Thymus (tissue), 11 donors: ENCODE measurements at regions not wholly inside any gene's neighbourhood (a gene's known extent, or its start where the extent isn't known, plus 50 kb on each side); places are given as distances from the start of the nearest gene placed in this dataset.

ENCODE experiments used
- DNase-seq, 9 donors: peaks; one replicate each; pipeline ENCODE4 v3.0.0-alpha.2; 2013; ENCODE audit warnings: low spot score in 9 of 9, low read depth in 6 of 9, missing footprints in 1 of 9
- H3K27ac ChIP-seq, 2 donors: one replicate each; pipeline ENCODE4 v1.5.1; 2013; ENCODE audit warnings: control low read depth in 1 of 2, low read depth in 1 of 2, low read length in 1 of 2, mild to moderate bottlenecking in 1 of 2, moderate library complexity in 1 of 2
- H3K27me3 ChIP-seq, 2 donors: one replicate each; pipeline ENCODE4 v1.5.1; 2013; ENCODE audit warnings: low read length in 1 of 2; ENCODE audit not compliant: control insufficient read depth in 2 of 2, insufficient read depth in 1 of 2
- H3K36me3 ChIP-seq, 2 donors: one replicate each; pipeline ENCODE4 v1.5.1; 2013; ENCODE audit warnings: low read length in 1 of 2, mild to moderate bottlenecking in 1 of 2, moderate library complexity in 1 of 2; ENCODE audit not compliant: control insufficient read depth in 2 of 2, insufficient read depth in 2 of 2
- H3K4me1 ChIP-seq, 2 donors: one replicate each; pipeline ENCODE4 v1.5.1; 2013; ENCODE audit warnings: low read length in 2 of 2; ENCODE audit not compliant: control insufficient read depth in 2 of 2, insufficient read depth in 2 of 2
- H3K4me3 ChIP-seq, 2 donors: one replicate each; pipeline ENCODE4 v1.5.1; 2013; ENCODE audit warnings: low read length in 2 of 2, control low read depth in 1 of 2, mild to moderate bottlenecking in 1 of 2
- H3K9me3 ChIP-seq, 2 donors: one replicate each; pipeline ENCODE4 v1.5.1; 2013; ENCODE audit warnings: low read length in 1 of 2, mild to moderate bottlenecking in 1 of 2; ENCODE audit not compliant: control insufficient read depth in 2 of 2, insufficient read depth in 1 of 2
- WGBS: extraction: QIAGEN DNeasy Blood & Tissue Kit; methylation state at CpG from one replicate; pipeline ENCODE4 v1.1.7; 2013; 5-methylcytosine and 5-hydroxymethylcytosine counted together
- donor health status: healthy.

GRCh38 chr12:115121053-115121452, 437.1 kb upstream of the TBX3 start:
- no peaks in the 10 kb centered on the region for H3K36me3 ChIP-seq
- H3K4me3 ChIP-seq = no peak overlapping the region
- H3K27me3 ChIP-seq = no peaks in the 10 kb centered on the region
- no peak overlapping the region for H3K27ac ChIP-seq
- H3K9me3 ChIP-seq = no peaks in the 10 kb centered on the region
- DNase-seq = no peak
- H3K4me1 ChIP-seq = no peaks in the 10 kb centered on the region

- H3K27ac ChIP-seq = no peak overlapping the region
- DNase-seq = no peak
- WGBS = 94% methylated on average over 3 of the region's 3 CpGs
- H3K27me3 ChIP-seq = no peaks in the 10 kb centered on the region
- no peaks in the 10 kb centered on the region for H3K4me1 ChIP-seq
- H3K4me3 ChIP-seq = no peak overlapping the region
- no peaks in the 10 kb centered on the region for H3K9me3 ChIP-seq
- no peaks in the 10 kb centered on the region for H3K36me3 ChIP-seq
Measured at GRCh38 chr12:115118177-115118724, 434.3 kb upstream of the TBX3 start.

- Histone ChIP-seq H3K4me3 (no peak overlapping the region), H3K27ac (no peak overlapping the region), H3K36me3 (no peaks in the 10 kb centered on the region), H3K27me3 (no peaks in the 10 kb centered on the region), H3K4me1 (no peaks in the 10 kb centered on the region), H3K9me3 (no peaks in the 10 kb centered on the region)
- DNase-seq = no peak
- 78% methylated on average over 3 of the region's 3 CpGs for WGBS
Measured at GRCh38 chr12:115114140-115114539, 430.2 kb upstream of the TBX3 start.

GRCh38 chr12:115109863-115110262, 425.9 kb upstream of the TBX3 start:
- no peak for DNase-seq
- H3K4me3 ChIP-seq = no peak overlapping the region
- H3K27ac ChIP-seq = no peak overlapping the region
- 97% methylated on average over 3 of the region's 3 CpGs for WGBS
- no peaks in the 10 kb centered on the region for H3K36me3 ChIP-seq
- H3K4me1 ChIP-seq = no peaks in the 10 kb centered on the region
- no peaks in the 10 kb centered on the region for H3K27me3 ChIP-seq
- H3K9me3 ChIP-seq = no peaks in the 10 kb centered on the region

- 94% methylated on average over 3 of the region's 3 CpGs for WGBS
- Histone ChIP-seq H3K4me1 (no peaks in the 10 kb centered on the region), H3K4me3 (no peak overlapping the region), H3K27me3 (no peaks in the 10 kb centered on the region), H3K36me3 (no peaks in the 10 kb centered on the region), H3K27ac (no peak overlapping the region), H3K9me3 (no peaks in the 10 kb centered on the region)
- no peak for DNase-seq
Measured at GRCh38 chr12:115108129-115109100, 424.4 kb upstream of the TBX3 start.

- no peaks in the 10 kb centered on the region for H3K4me1 ChIP-seq
- 42% methylated on average over 10 of the region's 10 CpGs for WGBS
- no peak overlapping the region for H3K27ac ChIP-seq
- no peaks in the 10 kb centered on the region for H3K36me3 ChIP-seq
- H3K27me3 ChIP-seq = no peaks in the 10 kb centered on the region
- DNase-seq = no peak
- H3K4me3 ChIP-seq = no peak overlapping the region
- peaks cover 0 to 1% of the 10 kb centered on the region in 2 donors for H3K9me3 ChIP-seq
Measured at GRCh38 chr12:115103884-115104883, 420.2 kb upstream of the TBX3 start.

GRCh38 chr12:115102450-115102849, 418.5 kb upstream of the TBX3 start:
- Histone ChIP-seq H3K36me3 (no peaks in the 10 kb centered on the region), H3K9me3 (peaks cover 0 to 1% of the 10 kb centered on the region in 2 donors), H3K4me1 (no peaks in the 10 kb centered on the region), H3K4me3 (no peak overlapping the region), H3K27me3 (no peaks in the 10 kb centered on the region), H3K27ac (no peak overlapping the region)
- DNase-seq = no peak
- WGBS = 89% methylated on average over 5 of the region's 5 CpGs

- Histone ChIP-seq H3K4me3 (no peak overlapping the region), H3K27ac (no peak overlapping the region), H3K36me3 (no peaks in the 10 kb centered on the region), H3K9me3 (peaks cover 0 to 1% of the 10 kb centered on the region in 2 donors), H3K4me1 (no peaks in the 10 kb centered on the region), H3K27me3 (no peaks in the 10 kb centered on the region)
- WGBS = 95% methylated on average over 1 of the region's 1 CpG
- DNase-seq = no peak
Measured at GRCh38 chr12:115101520-115101919, 417.5 kb upstream of the TBX3 start.
